Neural progenitor cell (in vitro differentiated cells): ENCODE measurements at regions not wholly inside any gene's neighbourhood (a gene's known extent, or its start where the extent isn't known, plus 50 kb on each side); places are given as distances from the start of the nearest gene placed in this dataset.

Experiments used
- DNase-seq: peaks from one replicate; pipeline ENCODE4 v3.0.0-alpha.2; 2016; ENCODE audit warnings: low spot score
- H2AFZ ChIP-seq: fragments of 200-600 bp; sonication (generic); replicated peaks from 2 replicates; pipeline ENCODE4 v1.6.1; 2016; ENCODE audit warnings: antibody characterized with exemption
- H3F3A ChIP-seq: fragments of 200-600 bp; sonication (generic); 2 replicates; pipeline ENCODE4 v1.6.1; 2016; ENCODE audit warnings: antibody characterized with exemption, low read depth
- H3K27ac ChIP-seq: fragments of 200-600 bp; sonication (generic); 2 replicates; pipeline ENCODE4 v1.5.1; 2016; ENCODE audit warnings: mild to moderate bottlenecking
- H3K27me3 ChIP-seq: fragments of 200-600 bp; sonication (generic); 2 replicates; pipeline ENCODE4 v1.6.1; 2016; ENCODE audit warnings: mild to moderate bottlenecking, moderate library complexity
- H3K36me3 ChIP-seq: fragments of 200-600 bp; sonication (generic); 2 replicates; pipeline ENCODE4 v1.5.1; 2016
- H3K4me1 ChIP-seq: fragments of 200-600 bp; sonication (generic); 2 replicates; pipeline ENCODE4 v1.6.1; 2016; ENCODE audit warnings: mixed run types
- H3K4me2 ChIP-seq: fragments of 200-600 bp; sonication (generic); 2 replicates; pipeline ENCODE4 v1.6.1; 2016
- H3K4me3 ChIP-seq: fragments of 200-600 bp; sonication (generic); 2 replicates; pipeline ENCODE4 v1.5.1; 2016
- H3K79me2 ChIP-seq: fragments of 200-600 bp; sonication (generic); 2 replicates; pipeline ENCODE4 v1.6.1; 2016; ENCODE audit warnings: low read depth
- H3K9ac ChIP-seq: fragments of 200-600 bp; sonication (generic); 2 replicates; pipeline ENCODE4 v1.6.1; 2016
- H3K9me3 ChIP-seq: fragments of 200-600 bp; sonication (generic); 2 replicates; pipeline ENCODE4 v1.5.1; 2016; ENCODE audit warnings: low read depth
- H4K20me1 ChIP-seq: fragments of 200-600 bp; sonication (generic); 2 replicates; pipeline ENCODE4 v1.6.1; 2016; ENCODE audit warnings: low read depth
- H3K27ac Mint-ChIP-seq: 3 replicates; pipeline ENCODE4 v1.8.0; 2021; ENCODE audit warnings: mixed read lengths
- H3K27me3 Mint-ChIP-seq: 2 replicates; pipeline ENCODE4 v1.8.0; 2022; ENCODE audit warnings: low read depth, mild to moderate bottlenecking, inconsistent platforms, moderate library complexity, mixed read lengths; ENCODE audit not compliant: insufficient read depth
- H3K36me3 Mint-ChIP-seq: 3 replicates; pipeline ENCODE4 v1.8.0; 2021; ENCODE audit warnings: mixed read lengths
- H3K4me1 Mint-ChIP-seq: 3 replicates; pipeline ENCODE4 v1.8.0; 2021; ENCODE audit warnings: mixed read lengths
- H3K4me3 Mint-ChIP-seq: 3 replicates; pipeline ENCODE4 v1.8.0; 2021; ENCODE audit warnings: mild to moderate bottlenecking, moderate library complexity, mixed read lengths
- H3K9me3 Mint-ChIP-seq: 3 replicates; pipeline ENCODE4 v1.8.0; 2020; ENCODE audit warnings: mixed read lengths
- CTCF ChIP-seq: fragments of 200-600 bp; sonication (generic); IDR thresholded peaks from 2 replicates; pipeline ENCODE4 v1.5.1; 2017; ENCODE audit warnings: antibody characterized with exemption, mild to moderate bottlenecking
- EZH2 ChIP-seq: fragments of 200-600 bp; sonication (generic); IDR thresholded peaks from 2 replicates; pipeline ENCODE4 v1.6.1; 2017; ENCODE audit warnings: antibody characterized with exemption, mild to moderate bottlenecking, moderate library complexity
- EZH2phosphoT487 ChIP-seq: fragments of 200-600 bp; sonication (generic); IDR thresholded peaks from 2 replicates; pipeline ENCODE4 v1.6.1; 2017; ENCODE audit warnings: antibody characterized with exemption

GRCh38 chr19:27906081-27906480, 1306.9 kb downstream of the UQCRFS1 start:
- peaks cover 9% of the 10 kb centered on the region for H3K27me3 Mint-ChIP-seq
- H3K79me2 ChIP-seq, result no peaks in the 10 kb centered on the region
- H3K9ac ChIP-seq, result no peak overlapping the region
- no peak overlapping the region for H3K27ac Mint-ChIP-seq
- DNase-seq, result no peak
- peaks cover 15% of the 10 kb centered on the region for H3K9me3 ChIP-seq
- no peak overlapping the region for H2AFZ ChIP-seq
- H3K4me3 ChIP-seq, result no peak overlapping the region
- H3K4me3 Mint-ChIP-seq, result no peak overlapping the region
- H3K27ac ChIP-seq, result no peak overlapping the region
- peaks cover 11% of the 10 kb centered on the region for H3K9me3 Mint-ChIP-seq
- no peaks in the 10 kb centered on the region for H3K4me1 Mint-ChIP-seq
- no peaks in the 10 kb centered on the region for H4K20me1 ChIP-seq
- H3K4me2 ChIP-seq, result no peak overlapping the region
- H3F3A ChIP-seq, result no peaks in the 10 kb centered on the region
- H3K36me3 Mint-ChIP-seq, result no peaks in the 10 kb centered on the region
- TF ChIP-seq EZH2phosphoT487 (no peak), CTCF (no peak), EZH2 (no peak)
- H3K4me1 ChIP-seq, result no peaks in the 10 kb centered on the region
- H3K36me3 ChIP-seq, result no peaks in the 10 kb centered on the region
- no peaks in the 10 kb centered on the region for H3K27me3 ChIP-seq

- Histone ChIP-seq H3K4me2 (no peak overlapping the region), H3K36me3 (no peaks in the 10 kb centered on the region), H2AFZ (no peak overlapping the region), H3K4me1 (no peaks in the 10 kb centered on the region), H3F3A (no peaks in the 10 kb centered on the region), H3K27ac (no peak overlapping the region), H4K20me1 (no peaks in the 10 kb centered on the region), H3K9ac (no peak overlapping the region), H3K27me3 (no peaks in the 10 kb centered on the region), H3K79me2 (no peaks in the 10 kb centered on the region), H3K9me3 (peaks cover 15% of the 10 kb centered on the region), H3K4me3 (no peak overlapping the region)
- H3K9me3 Mint-ChIP-seq, result peaks cover 12% of the 10 kb centered on the region
- no peaks in the 10 kb centered on the region for H3K4me1 Mint-ChIP-seq
- no peak overlapping the region for H3K4me3 Mint-ChIP-seq
- H3K27me3 Mint-ChIP-seq, result peaks cover 13% of the 10 kb centered on the region
- no peak overlapping the region for H3K27ac Mint-ChIP-seq
- TF ChIP-seq EZH2 (no peak), EZH2phosphoT487 (no peak), CTCF (no peak)
- H3K36me3 Mint-ChIP-seq, result no peaks in the 10 kb centered on the region
- no peak for DNase-seq
These were observed 1307.9 kb downstream of the UQCRFS1 start for GRCh38 chr19:27905074-27905473.

GRCh38 chr19:27901078-27901477, 1311.9 kb downstream of the UQCRFS1 start:
- Mint-ChIP-seq H3K9me3 (peaks cover 11% of the 10 kb centered on the region), H3K27me3 (peaks cover 18% of the 10 kb centered on the region), H3K36me3 (no peaks in the 10 kb centered on the region), H3K4me3 (no peak overlapping the region), H3K27ac (no peak overlapping the region), H3K4me1 (no peaks in the 10 kb centered on the region)
- Histone ChIP-seq H2AFZ (no peak overlapping the region), H4K20me1 (no peaks in the 10 kb centered on the region), H3K27ac (no peak overlapping the region), H3F3A (no peaks in the 10 kb centered on the region), H3K4me2 (no peak overlapping the region), H3K4me3 (no peak overlapping the region), H3K79me2 (no peaks in the 10 kb centered on the region), H3K9ac (no peak overlapping the region), H3K9me3 (peaks cover 5% of the 10 kb centered on the region), H3K36me3 (no peaks in the 10 kb centered on the region), H3K27me3 (no peaks in the 10 kb centered on the region), H3K4me1 (no peaks in the 10 kb centered on the region)
- TF ChIP-seq CTCF, result no peak
- no peak for TF ChIP-seq EZH2phosphoT487
- TF ChIP-seq EZH2, result no peak
- DNase-seq, result no peak

GRCh38 chr19:27896091-27896490, 1316.9 kb downstream of the UQCRFS1 start:
- Mint-ChIP-seq H3K27ac (no peak overlapping the region), H3K4me3 (no peak overlapping the region), H3K9me3 (peaks cover 11% of the 10 kb centered on the region), H3K27me3 (peaks cover 18% of the 10 kb centered on the region), H3K36me3 (no peaks in the 10 kb centered on the region), H3K4me1 (no peaks in the 10 kb centered on the region)
- H3K27me3 ChIP-seq, result no peaks in the 10 kb centered on the region
- H3F3A ChIP-seq, result no peaks in the 10 kb centered on the region
- H2AFZ ChIP-seq, result no peak overlapping the region
- TF ChIP-seq EZH2phosphoT487 (no peak), CTCF (no peak), EZH2 (no peak)
- no peaks in the 10 kb centered on the region for H3K79me2 ChIP-seq
- no peak overlapping the region for H3K9ac ChIP-seq
- no peak overlapping the region for H3K4me2 ChIP-seq
- H3K4me3 ChIP-seq, result no peak overlapping the region
- no peak overlapping the region for H3K27ac ChIP-seq
- H3K36me3 ChIP-seq, result no peaks in the 10 kb centered on the region
- H3K9me3 ChIP-seq, result peaks cover 5% of the 10 kb centered on the region
- DNase-seq, result no peak
- H4K20me1 ChIP-seq, result no peaks in the 10 kb centered on the region
- H3K4me1 ChIP-seq, result no peaks in the 10 kb centered on the region
